DMS153 treated with DMSO at 0.1 percent for 48 hours (cell line): ENCODE measurements at regions not wholly inside any gene's neighbourhood (a gene's known extent, or its start where the extent isn't known, plus 50 kb on each side); places are given as distances from the start of the nearest gene placed in this dataset.
"Not testable (repeated sequence)": the region's sequence is repeated elsewhere in the genome, so short reads cannot be mapped to it uniquely, and the experiment has no call there.

Experiments used
- DNase-seq: peaks from one replicate; lab custom pipeline; 2025; ENCODE audit not compliant: unreplicated experiment; lab: John Stamatoyannopoulos, UW

DNA sequence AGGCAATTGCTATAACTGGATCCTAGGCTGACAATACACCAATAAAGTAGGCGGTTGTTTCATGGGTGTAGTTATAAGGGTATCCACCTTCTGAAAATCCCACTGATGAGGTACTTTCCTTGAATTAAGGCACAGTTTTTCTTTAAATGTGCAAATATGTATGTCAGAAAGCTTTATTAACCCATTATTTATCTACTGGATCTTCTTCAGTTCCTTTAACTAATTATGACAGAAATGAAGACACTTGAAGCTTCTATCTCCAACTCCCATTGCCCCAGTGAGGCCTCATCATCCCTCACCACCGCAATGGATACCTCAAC is 159.6 kb upstream of the KLF3 start:
- no peak for DNase-seq

DNA sequence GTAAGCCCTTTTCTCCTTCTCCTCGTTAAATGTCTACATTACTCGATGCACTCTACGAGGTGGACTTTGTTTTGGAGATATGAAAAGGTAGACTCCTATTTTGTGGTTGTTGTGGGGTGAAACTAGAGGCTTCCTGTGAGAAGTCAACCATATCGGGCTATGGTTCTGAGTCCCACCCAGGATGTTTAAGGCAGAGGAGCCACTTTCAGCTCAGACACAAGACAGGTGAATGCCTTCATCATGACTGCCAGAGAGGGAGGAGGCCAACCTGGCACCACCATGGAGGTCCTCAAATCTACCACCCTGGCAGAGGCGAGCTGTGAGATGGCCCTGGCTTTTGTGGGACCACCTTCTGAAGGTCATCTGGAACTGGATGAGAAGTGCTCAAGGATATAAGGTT is 154.4 kb upstream of the KLF3 start:
- no peak for DNase-seq

DNA sequence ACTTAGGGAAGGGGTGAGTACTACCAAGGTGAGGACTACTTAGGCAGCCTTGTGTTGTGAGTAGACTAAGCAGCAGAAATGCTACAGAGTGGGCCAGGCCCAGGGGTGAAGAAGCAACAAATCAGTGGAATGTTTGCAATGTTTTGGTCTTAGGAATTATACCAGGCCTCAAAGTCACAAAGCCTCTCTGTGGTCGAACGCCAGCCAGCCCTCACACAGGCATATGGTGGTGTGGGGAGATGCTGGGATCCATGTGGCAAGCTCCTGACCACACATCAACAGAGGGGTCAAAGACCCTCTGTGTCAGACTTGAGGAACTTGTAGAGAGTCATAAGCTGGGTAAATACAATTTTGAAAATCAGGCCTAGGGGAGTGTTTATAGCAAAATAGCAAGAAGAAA is 153.8 kb upstream of the KLF3 start:
- DNase-seq: no peak

DNA sequence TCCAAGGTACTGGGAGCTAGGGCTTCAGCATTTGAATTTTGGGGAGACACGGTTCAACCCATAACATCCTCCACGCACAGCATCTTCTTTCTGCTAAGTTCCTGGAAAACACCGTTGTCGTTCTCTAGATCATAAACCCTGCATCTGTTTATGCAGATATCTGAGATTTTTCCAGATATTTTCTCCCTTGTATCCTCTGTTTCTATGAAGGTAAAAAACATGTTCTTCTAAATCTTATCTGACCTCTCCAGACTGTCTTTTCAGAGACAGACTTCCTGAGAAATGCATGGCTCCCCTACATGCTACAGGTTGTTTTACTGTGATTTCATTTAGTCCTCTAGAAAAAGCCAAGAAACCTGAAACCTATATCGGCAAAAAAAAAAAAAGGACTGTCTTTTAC is 152.3 kb upstream of the KLF3 start:
- no peak for DNase-seq

DNA sequence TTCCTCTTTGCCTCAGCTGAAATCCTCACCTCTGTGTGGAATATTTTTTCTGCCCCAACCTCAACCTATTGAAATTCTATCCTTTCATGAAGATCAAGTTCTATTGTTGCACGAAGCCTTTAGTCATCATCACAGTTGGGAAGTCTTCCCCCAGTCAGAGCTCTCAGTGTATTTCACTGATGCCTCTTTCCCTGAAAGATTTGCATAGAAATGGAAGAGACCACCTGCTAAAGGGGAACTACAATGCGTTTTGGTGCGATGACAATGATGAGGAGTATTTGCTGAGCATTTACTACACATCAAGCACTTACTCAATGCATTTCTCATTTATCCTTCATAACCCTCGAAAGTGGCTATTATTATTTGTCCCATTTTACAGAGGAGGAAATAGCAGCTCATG is 151.2 kb upstream of the KLF3 start:
- DNase-seq: no peak

DNA sequence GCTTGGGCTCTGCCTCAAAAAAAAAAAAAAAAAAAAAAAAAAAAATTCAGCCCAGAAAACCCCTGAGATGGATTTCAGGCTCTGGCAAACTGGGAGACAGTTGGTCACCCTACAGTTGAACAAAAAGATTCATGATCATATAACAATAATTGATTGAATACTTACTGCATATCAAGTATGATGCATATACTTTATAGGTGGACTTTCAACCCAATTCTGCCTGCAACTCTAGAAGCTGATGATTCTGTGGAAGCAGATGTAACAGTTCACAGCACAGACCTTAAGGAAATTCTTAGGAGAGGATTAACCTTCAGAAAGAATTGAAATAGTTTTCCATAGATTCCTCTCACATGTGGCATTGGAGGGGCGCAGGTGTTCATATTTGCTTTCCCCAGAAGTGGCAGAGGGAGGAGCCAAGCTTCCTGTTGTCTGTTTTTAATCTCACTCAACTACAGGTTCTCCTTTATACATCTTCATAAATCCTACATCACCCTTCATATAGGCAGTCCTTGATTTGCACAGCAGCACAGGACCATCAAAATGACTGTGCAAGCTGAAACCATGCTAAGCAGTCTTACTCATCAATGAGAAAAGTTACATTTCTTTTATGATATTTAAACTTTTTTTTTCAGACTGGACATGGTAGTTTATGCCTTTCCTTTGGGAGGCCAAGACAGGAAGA is 149.4 kb upstream of the KLF3 start:
- no peak for DNase-seq

DNA sequence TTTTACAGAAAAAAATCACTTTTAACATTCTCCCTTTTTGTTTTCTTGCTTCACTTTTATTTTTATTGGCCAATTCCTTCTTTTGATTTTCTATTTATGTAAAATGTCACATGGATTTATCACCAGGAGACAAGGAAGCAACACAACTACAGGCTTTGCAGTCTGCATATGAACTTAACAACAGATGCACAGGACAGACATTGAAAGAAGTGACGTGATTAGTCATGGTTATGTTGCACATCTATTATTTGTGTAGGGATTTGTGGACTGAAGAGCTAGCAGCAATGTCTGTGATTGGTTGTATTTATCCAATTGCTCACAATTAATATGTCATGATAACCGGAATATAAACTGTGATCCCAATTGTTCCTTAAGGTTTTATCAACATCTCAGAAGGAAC is 147.8 kb upstream of the KLF3 start:
- no peak for DNase-seq

DNA sequence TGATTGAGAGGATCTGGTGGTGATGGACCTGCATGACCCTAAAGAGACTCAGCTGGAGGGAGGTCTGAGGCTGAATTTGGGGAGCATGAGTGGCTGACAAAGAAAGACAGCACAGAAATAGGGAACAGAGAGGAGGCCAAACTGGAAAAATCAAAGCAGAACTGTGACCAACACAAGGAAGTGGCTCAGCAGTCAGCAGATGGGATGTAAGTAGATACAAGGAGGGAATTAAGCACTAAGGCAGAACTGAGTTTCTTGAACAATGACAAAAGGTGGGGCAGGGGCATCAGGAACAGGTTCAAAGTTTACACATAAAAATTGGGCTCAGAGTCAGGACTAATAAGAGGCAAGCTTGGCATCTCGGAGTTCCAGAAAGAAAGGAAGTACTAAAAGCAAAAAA is 144.3 kb upstream of the KLF3 start:
- no peak for DNase-seq

DNA sequence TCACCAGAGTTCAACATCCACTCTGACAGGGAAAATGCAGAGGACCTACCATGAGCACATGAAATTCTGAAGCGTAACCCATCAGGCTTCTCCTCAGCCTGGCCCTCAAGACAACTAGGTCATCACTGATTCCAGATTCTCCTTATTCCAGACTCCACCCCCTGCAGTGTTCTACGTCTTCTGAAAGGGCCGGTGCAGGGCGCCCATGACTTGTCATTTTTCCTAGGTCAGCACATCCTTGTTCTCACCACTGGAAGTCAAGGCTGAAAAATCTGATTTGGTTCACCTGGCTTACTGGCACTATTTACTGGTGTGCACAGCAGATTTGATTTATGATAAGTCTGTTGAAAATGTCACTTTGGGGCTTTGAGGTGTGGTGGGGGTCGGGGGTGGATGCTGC is 140.9 kb upstream of the KLF3 start:
- no peak for DNase-seq

DNA sequence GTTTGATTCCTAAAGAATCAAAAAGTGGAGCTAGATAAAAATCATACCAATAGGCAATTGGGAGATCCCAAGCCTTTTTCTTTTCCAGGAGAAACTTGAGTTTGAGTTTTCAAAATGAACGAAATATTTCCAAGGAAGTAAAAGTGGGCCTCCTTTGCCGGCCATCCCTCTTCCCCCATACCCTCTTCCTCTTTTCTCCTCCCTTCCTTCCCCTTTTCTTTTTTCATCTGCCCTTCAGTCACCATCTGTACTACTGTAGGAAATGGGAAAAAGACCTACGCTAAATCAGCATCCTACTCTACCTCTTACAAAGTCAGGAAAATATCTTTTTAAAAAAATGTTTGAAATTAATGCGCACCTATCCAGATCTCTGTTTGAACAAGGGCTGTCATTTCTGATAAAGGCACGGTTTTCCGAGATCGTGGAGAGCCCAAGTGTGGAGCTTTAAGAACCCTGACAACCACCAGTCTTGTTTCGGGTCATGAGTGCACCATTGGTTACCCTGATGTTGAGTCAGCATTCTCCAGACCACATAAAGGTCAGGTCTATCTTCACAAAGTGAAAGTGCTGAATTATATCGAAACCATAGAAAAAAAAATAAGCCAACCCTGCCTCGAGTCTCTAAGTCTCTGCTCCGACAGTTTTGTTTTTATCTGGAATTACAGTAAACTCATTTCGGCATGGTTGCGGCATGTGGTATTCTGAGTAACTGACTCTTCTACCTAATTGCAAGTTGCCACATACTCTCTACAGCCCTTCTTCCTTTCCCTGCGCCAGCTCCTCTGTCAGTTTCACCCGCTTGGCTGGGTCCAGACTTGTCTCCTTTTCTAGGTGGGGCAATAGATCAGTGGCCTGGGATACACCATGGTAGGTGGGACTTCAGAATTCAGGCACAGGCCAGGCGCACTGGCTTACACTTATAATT is 140.2 kb upstream of the KLF3 start:
- no peak for DNase-seq

DNA sequence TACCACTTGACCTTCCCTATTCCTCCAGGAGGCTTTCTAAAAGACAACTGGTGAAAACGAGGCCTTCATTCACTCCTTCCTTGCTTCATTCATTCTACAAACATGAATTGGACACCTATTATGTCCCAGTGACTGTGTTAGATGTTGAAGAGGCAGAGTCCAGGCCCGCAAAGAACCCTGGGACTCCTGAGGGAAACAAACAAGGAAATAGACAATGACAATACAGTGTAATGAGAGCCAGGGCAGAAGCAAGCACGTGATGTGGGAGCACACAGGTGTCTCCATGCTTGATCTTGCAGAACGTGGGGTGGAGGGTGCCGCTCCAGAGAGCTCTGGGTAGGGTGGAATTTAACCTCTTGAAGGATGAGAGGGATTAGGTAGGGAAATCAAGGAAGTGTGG is 137.6 kb upstream of the KLF3 start:
- DNase-seq: no peak

DNA sequence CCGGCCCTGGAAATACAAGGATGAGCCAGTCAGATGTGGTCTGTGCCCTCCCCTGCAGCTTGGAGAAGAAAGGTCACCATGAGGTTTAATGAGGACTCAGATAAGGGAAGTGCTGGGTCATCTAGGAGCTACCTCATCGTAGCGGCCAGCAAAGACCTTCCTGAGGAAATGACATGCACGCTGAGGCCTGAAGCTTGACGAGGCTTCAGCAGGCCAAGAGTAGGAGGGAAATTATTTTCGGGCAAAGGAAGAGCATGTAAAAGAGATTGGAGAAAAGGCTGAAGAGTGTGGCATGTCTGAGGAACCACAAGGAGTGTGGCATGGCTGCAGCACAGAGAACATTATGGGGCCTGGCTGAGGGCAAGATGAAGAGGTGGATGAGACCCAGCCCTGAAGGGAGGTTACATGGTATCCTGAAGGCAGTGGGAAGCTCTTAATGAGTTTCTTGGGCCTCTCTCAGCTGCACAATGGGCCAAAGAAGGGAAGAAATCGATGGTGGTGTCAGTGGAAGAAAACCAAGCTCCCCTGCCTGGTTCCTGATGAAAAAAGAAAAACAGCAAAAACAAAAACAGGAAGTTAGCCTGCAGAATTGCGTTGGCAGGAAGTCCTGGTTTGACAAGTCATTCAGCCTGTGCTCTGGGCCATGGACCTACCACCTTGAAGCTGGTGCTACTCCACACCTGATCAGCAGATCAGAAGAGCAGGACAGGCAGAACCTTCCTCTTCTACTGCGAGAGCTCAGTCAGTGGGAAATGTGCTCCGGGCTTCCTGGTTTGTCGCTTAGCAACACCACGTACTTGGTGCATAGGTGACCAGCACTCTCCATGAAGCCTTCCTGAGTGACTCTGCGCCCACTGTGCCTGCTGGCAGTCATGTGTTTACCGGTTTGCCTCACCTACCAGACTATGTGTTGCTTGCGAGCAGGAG is 134.5 kb upstream of the KLF3 start:
- DNase-seq: peak; percentile 13

DNA sequence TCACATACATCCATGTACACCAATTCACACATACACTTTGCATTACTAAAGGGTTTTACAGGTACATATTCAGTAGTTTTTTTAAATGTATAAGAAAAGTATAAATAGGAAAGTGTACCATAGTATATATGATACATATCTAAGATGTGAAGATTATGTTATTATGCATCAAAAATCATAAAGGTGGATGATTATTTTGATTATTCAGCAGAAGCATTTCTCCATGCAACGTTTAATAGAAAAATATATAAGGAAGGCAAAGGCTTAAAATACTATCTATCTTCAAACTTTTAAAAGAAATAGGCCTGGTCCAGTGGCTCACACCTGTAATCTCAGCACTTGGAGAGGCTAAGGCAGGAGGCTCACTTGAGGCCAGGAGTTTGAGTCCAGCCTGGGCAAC is 133.5 kb upstream of the KLF3 start:
- DNase-seq: no peak

DNA sequence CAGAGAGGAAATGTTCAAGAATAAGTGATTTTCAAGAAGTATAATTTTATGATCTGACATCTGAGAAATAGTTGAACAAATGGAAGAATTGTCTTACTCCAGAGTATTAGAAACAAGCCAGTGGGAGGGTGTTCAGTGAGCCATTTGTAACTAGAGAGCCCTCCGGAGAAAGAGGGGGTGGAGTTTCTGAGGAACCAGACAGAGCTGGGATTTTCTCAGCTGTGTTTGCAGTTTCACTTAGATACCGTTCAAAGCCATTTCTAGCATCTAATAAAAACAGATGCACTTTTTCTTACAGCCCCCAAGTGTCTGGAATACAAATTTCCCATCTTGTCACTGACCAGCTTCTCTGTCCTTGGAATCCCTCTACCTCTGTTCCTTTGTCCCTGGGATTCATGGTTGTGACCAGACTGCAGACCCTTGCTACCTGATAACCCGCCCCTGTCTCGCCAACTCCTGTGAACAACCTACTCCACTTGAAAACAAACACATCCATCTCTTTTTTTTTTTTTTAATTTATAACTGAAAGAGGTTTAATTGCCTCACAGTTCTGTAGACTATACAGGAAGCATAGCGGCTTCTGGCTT is 132.8 kb upstream of the KLF3 start:
- DNase-seq: no peak

DNA sequence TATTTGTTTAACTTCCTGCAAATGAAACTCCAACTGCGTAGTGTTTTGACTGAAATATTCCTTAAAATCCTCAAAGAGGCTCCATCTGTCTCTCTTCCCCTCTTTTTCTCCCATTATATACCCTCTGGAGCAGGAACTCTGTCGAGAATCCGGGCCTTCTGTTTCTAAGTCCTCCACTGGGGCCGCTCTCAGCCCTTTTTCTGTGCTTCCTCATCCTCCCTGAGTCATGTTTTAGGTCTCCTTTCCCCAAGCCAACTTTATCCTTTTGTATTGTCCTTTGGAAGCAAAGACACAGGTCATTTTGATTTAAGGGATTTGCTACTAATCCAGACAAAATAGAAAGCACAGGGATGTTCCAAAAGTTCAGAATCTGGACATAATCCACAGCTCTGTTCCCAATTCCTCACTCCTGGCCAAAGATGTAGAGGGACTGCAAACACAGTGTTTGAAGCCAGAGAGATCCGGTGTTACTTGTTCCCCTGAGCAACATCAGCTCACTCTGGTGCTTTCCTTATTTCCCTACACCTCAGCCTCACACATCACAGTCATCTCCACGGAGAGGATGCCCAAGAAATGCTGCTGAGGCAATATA is 131.0 kb upstream of the KLF3 start:
- no peak for DNase-seq

DNA sequence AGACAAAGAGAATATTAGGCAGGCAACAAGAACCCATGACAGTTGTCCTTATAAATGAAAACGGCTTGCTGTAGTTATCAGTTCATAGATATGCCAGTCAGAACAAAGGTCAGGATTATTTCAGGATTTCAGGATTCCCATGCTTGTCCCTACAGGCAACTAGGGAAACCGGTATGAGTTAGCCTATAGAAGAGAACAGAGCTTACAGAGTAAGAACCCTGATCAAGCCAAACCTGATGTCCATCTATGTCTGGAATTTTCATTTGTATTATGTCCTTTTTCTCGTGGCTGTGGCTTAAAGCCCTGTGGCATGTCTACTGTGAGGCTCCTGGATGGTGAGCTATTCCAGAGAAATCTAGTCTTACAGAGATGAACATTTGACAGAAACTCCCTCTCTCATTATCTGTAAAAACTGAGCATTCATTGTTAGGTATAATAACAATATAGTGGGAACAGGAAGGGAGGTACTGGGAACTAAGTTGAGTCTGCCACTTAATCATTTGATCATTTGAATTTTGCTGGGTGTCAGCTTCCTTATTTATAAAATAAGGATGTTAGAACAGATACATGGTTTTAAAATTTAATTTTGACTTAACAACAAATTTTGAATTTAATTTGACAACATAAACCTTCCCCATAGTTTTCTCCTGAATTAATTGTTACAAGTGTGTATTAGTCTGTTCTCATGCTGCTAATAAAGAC is 129.5 kb upstream of the KLF3 start:
- DNase-seq: no peak

DNA sequence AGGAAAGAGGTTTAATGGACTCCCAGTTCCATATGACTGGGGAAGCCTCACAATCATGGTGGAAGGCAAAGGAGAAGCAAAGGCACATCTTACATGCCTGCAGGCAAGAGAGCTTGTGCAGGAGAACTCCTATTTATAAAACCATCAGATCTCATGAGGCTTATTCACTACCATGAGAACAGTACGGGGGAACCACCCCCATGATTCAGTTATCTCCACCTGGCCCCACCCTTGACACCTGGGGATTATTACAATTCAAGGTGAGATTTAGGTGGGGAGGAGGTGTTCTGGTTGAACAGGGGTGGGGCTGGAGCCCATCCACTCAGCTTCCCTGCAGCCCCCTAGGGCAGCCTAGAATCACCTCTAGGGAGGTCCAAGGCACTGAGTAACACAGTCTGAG is 128.9 kb upstream of the KLF3 start:
- not testable (repeated sequence) for DNase-seq

DNA sequence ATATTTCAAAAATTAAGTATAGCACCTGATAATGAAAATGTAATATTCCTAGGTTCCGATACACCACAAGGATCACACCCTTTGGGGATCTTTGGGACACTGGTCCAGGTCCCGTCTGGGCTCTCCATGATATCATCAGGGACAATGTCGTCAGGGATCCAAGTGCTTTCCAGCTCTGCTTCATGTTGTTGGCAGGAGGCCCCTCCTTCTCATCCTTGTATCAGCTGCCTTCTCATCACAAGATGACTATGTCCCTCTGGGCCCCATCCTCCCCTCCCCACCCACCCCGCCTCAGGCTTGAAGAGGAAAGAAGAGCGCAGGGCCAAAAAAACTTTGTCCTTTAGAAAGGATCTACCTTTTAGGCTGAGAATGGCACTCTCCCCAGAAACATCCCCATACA is 128.3 kb upstream of the KLF3 start:
- no peak for DNase-seq

DNA sequence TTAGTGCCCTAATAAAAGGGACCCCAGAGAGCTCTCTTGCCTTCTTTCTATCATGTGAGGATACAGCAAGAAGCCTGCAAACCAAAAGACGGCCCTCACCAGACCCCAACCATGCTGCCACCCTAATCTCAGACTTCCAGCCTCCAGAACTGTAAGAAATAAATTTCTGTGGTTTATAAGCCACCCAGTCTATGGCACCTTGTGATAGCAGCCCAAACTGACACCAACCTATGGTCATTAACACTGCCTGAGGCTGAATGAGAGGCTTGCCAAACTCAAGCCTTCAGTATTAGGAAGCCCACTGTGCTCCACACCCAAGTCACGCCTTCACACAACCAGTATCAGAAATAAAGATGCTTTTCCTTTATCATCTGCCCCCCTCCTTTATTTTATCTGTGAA is 127.3 kb upstream of the KLF3 start:
- DNase-seq: no peak

DNA sequence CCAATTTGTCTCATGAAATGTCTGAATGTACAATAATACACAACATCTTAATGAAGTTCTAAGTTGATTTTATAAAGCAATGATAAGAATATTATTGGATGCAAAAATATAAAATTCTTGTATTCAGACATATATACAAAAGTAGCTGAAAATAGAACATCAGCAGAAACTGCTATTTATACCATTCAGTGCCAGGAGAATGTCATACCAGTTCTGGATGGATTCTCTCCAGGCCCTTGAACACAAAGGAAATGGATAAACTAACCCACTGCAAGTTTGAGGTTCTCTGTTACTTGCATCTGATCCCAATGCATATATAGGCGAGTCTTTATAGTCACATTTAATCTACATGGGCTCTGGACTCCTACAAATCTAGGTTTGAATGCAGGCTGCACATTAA is 126.3 kb upstream of the KLF3 start:
- DNase-seq: no peak
